ENCODE measurements at regions not wholly inside any gene's neighbourhood (a gene's known extent, or its start where the extent isn't known, plus 50 kb on each side); places are given as distances from the start of the nearest gene placed in this dataset.

DNA sequence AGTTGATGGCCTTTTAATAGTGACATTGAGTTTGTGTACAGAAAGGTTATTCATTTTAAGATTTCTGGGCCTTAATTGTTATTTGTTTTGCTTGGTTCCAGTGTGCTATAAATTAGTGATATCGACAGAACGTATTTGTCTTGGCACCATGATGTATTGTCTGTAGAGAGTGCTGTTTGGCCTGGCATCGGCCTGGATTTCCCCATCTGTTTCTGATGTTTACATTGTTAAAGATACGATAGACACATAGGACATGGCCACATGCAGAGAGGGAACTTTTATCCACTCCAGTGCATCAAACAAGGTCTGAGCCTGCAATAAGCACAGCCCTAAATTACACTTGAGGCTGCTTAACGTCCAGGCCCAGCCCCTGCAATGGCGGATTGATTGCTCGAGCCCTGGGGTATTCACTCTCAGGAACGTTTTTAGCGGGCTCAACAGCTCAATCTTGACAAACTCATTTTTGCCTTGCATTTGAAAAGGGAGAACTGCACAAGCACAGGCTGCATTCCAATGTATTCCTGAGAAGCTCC, 144.7 kb downstream of the SLC4A3 start:
- H3K4me3 Mint-ChIP-seq (ENCODE audit: low read depth) = no peak overlapping the region
- no peaks in the 10 kb centered on the region for H3K9me3 Mint-ChIP-seq (ENCODE audit: low read depth)
- H3K36me3 Mint-ChIP-seq (ENCODE audit: insufficient read depth) = no peaks in the 10 kb centered on the region
- H3K27me3 Mint-ChIP-seq = peaks cover 18% of the 10 kb centered on the region
- H3K27ac Mint-ChIP-seq = no peak overlapping the region
- DNase-seq (ENCODE audit: low spot score, unreplicated experiment) = no peak
- H3K4me1 Mint-ChIP-seq (ENCODE audit: low read depth) = peaks cover 7% of the 10 kb centered on the region
- TF ChIP-seq, protein P1, sequence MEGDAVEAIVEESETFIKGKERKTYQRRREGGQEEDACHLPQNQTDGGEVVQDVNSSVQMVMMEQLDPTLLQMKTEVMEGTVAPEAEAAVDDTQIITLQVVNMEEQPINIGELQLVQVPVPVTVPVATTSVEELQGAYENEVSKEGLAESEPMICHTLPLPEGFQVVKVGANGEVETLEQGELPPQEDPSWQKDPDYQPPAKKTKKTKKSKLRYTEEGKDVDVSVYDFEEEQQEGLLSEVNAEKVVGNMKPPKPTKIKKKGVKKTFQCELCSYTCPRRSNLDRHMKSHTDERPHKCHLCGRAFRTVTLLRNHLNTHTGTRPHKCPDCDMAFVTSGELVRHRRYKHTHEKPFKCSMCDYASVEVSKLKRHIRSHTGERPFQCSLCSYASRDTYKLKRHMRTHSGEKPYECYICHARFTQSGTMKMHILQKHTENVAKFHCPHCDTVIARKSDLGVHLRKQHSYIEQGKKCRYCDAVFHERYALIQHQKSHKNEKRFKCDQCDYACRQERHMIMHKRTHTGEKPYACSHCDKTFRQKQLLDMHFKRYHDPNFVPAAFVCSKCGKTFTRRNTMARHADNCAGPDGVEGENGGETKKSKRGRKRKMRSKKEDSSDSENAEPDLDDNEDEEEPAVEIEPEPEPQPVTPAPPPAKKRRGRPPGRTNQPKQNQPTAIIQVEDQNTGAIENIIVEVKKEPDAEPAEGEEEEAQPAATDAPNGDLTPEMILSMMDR (IDR thresholded peaks at IDR 0.05; ENCODE audit: unreplicated experiment) = no peak

DNA sequence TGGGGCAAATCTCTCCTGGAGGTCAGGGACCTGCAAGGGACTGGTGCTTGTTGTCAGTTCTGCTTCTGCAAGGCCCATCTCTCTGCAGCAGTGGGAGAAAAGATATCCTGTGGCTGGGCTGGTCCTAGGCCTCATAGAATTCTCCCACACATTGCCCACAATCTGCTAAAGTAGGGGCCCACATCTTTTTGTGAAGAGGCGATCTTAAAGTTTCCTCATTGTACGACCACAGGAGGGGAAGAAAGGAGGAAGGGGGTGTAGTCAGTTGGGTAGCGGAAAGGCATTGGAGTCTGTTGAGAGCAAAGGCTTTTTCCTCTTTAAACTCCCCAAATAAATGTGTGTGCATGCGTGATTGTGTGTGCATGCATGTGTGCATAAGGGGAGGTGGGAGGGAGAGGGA, 145.3 kb downstream of the SLC4A3 start:
- no peaks in the 10 kb centered on the region for H3K9me3 Mint-ChIP-seq (ENCODE audit: low read depth)
- no peak overlapping the region for H3K27ac Mint-ChIP-seq
- no peaks in the 10 kb centered on the region for H3K36me3 Mint-ChIP-seq (ENCODE audit: insufficient read depth)
- no peak overlapping the region for H3K4me3 Mint-ChIP-seq (ENCODE audit: low read depth)
- H3K27me3 Mint-ChIP-seq = peaks cover 22% of the 10 kb centered on the region
- peaks cover 7% of the 10 kb centered on the region for H3K4me1 Mint-ChIP-seq (ENCODE audit: low read depth)
- TF ChIP-seq, protein P1 (IDR thresholded peaks at IDR 0.05; ENCODE audit: unreplicated experiment) = no peak
- DNase-seq (ENCODE audit: low spot score, unreplicated experiment) = no peak

DNA sequence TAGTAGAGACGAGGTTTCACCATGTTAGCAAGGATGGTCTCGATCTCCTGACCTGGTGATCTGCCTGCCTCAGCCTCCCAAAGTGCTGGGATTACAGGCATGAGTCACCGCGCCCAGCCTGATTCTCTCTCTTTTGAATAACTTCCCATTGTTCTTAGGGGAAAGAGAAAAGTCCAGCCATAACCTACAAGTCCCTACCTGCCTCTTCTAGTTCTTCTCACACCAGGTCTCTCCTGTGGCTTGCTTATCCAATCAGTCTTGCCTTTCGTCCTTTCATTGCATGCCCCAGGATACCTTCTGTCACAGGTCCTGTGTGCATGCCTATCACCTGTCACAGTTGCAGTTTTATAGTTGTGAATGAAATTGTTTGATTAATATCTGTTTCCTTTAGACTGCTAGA, 148.1 kb downstream of the SLC4A3 start:
- H3K27me3 Mint-ChIP-seq = peaks cover 20% of the 10 kb centered on the region
- H3K4me3 Mint-ChIP-seq (ENCODE audit: low read depth) = no peak overlapping the region
- no peak overlapping the region for H3K27ac Mint-ChIP-seq
- H3K36me3 Mint-ChIP-seq (ENCODE audit: insufficient read depth) = no peaks in the 10 kb centered on the region
- H3K4me1 Mint-ChIP-seq (ENCODE audit: low read depth) = peaks cover 7% of the 10 kb centered on the region
- H3K9me3 Mint-ChIP-seq (ENCODE audit: low read depth) = no peaks in the 10 kb centered on the region
- DNase-seq (ENCODE audit: low spot score, unreplicated experiment) = no peak
- TF ChIP-seq, protein P1 (IDR thresholded peaks at IDR 0.05; ENCODE audit: unreplicated experiment) = no peak

- TF ChIP-seq, protein P1 (IDR thresholded peaks at IDR 0.05; ENCODE audit: unreplicated experiment) = no peak
- Mint-ChIP-seq H3K4me3 (ENCODE audit: low read depth) (no peak overlapping the region), H3K9me3 (ENCODE audit: low read depth) (no peaks in the 10 kb centered on the region), H3K4me1 (ENCODE audit: low read depth) (peaks cover 4% of the 10 kb centered on the region), H3K27me3 (peaks cover 20% of the 10 kb centered on the region), H3K36me3 (ENCODE audit: insufficient read depth) (no peaks in the 10 kb centered on the region), H3K27ac (no peak overlapping the region)
- no peak for DNase-seq (ENCODE audit: low spot score, unreplicated experiment)
These were observed 150.0 kb downstream of the SLC4A3 start for GRCh38 chr2:219777388-219777787.

GRCh38 chr2:219778189-219778588, 150.8 kb downstream of the SLC4A3 start:
- no peaks in the 10 kb centered on the region for H3K9me3 Mint-ChIP-seq (ENCODE audit: low read depth)
- H3K27ac Mint-ChIP-seq = no peak overlapping the region
- DNase-seq (ENCODE audit: low spot score, unreplicated experiment) = no peak
- TF ChIP-seq, protein P1 (IDR thresholded peaks at IDR 0.05; ENCODE audit: unreplicated experiment) = no peak
- no peaks in the 10 kb centered on the region for H3K36me3 Mint-ChIP-seq (ENCODE audit: insufficient read depth)
- peaks cover 20% of the 10 kb centered on the region for H3K27me3 Mint-ChIP-seq
- H3K4me3 Mint-ChIP-seq (ENCODE audit: low read depth) = no peak overlapping the region
- no peaks in the 10 kb centered on the region for H3K4me1 Mint-ChIP-seq (ENCODE audit: low read depth)
